ENCODE measurements at regions not wholly inside any gene's neighbourhood (a gene's known extent, or its start where the extent isn't known, plus 50 kb on each side); places are given as distances from the start of the nearest gene placed in this dataset.

DNA sequence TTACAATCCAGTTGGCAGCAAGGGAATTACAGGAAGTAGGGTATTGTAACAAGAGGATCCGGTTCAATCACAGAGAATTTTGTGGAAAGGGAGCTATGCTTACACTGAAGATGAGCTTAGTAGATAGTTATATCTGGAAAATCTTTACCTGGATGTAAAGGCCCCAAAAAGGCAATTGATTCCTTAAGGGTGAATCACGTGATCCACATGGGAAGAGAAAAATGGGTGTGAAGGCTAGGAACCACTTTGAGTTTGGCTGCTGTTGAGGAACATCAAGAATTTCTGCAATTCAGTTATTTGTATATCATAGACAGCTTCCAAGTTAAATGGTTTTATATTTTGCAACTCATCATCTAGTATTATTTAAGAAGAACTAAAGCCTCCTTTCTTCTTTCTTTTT lies 194.0 kb upstream of the ARHGAP24 start:
- no peaks in the 10 kb centered on the region for H3K36me3 ChIP-seq (ENCODE audit: insufficient read depth, low read length)
- no peak for FAIRE-seq
- no peaks in the 10 kb centered on the region for H3K79me2 ChIP-seq (ENCODE audit: insufficient read depth, low read length)
- no peaks in the 10 kb centered on the region for H4K20me1 ChIP-seq (ENCODE audit: insufficient read depth, low read length)
- DNase-seq (ENCODE audit: low read depth), result no peak
- H3K27me3 ChIP-seq (ENCODE audit: insufficient read depth, low read length), result no peaks in the 10 kb centered on the region
- TF ChIP-seq EZH2 (IDR thresholded peaks at IDR 0.05; ENCODE audit: insufficient read depth, low read length), result no peak
- TF ChIP-seq, protein P1, sequence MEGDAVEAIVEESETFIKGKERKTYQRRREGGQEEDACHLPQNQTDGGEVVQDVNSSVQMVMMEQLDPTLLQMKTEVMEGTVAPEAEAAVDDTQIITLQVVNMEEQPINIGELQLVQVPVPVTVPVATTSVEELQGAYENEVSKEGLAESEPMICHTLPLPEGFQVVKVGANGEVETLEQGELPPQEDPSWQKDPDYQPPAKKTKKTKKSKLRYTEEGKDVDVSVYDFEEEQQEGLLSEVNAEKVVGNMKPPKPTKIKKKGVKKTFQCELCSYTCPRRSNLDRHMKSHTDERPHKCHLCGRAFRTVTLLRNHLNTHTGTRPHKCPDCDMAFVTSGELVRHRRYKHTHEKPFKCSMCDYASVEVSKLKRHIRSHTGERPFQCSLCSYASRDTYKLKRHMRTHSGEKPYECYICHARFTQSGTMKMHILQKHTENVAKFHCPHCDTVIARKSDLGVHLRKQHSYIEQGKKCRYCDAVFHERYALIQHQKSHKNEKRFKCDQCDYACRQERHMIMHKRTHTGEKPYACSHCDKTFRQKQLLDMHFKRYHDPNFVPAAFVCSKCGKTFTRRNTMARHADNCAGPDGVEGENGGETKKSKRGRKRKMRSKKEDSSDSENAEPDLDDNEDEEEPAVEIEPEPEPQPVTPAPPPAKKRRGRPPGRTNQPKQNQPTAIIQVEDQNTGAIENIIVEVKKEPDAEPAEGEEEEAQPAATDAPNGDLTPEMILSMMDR (IDR thresholded peaks at IDR 0.05; ENCODE audit: insufficient read depth, low read depth, low read length), result no peak
- H3K27me3 Mint-ChIP-seq (ENCODE audit: low read depth, unreplicated experiment), result no peaks in the 10 kb centered on the region
- no peak overlapping the region for H3K4me3 ChIP-seq (ENCODE audit: insufficient read depth, low read depth, low read length)
- H3K4me2 ChIP-seq (ENCODE audit: low read length), result no peak overlapping the region
- no peaks in the 10 kb centered on the region for H3K36me3 Mint-ChIP-seq (ENCODE audit: low read depth, unreplicated experiment)
- no peaks in the 10 kb centered on the region for H3K9me3 ChIP-seq (ENCODE audit: insufficient read depth, low read depth, low read length)
- H3K4me1 Mint-ChIP-seq (ENCODE audit: low read depth, unreplicated experiment), result no peaks in the 10 kb centered on the region
- no peak overlapping the region for H3K27ac Mint-ChIP-seq (ENCODE audit: unreplicated experiment)
- H2AFZ ChIP-seq (ENCODE audit: low read depth, low read length), result no peak overlapping the region
- H3K4me1 ChIP-seq (ENCODE audit: insufficient read depth, low read length), result no peaks in the 10 kb centered on the region
- no peak overlapping the region for H3K27ac ChIP-seq (ENCODE audit: low read depth, low read length)
- H3K9me3 Mint-ChIP-seq (ENCODE audit: unreplicated experiment), result no peaks in the 10 kb centered on the region
- H3K9ac ChIP-seq (ENCODE audit: low read length), result no peak overlapping the region
- H3K4me3 Mint-ChIP-seq (ENCODE audit: unreplicated experiment), result no peak overlapping the region

DNA sequence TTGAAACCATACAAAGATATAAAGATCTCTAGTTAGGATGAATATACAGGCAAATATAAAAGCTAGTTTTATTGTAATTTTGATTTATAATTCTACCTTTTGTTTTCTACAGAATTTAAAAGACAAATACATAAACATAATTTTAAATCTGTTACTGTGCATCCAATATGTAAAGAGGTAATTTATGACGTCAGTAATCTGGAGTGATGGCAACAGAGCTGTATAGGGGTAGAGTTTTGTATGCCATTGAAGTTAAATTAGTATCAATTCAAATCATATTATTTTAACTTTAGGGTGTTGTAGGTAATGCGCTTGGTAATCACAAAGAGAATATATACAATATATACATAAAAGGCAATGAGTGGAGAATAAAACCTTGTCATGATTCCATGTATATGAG lies 183.7 kb upstream of the ARHGAP24 start:
- H3K27ac ChIP-seq (ENCODE audit: low read depth, low read length), result no peak overlapping the region
- no peaks in the 10 kb centered on the region for H4K20me1 ChIP-seq (ENCODE audit: insufficient read depth, low read length)
- no peak overlapping the region for H3K4me3 Mint-ChIP-seq (ENCODE audit: unreplicated experiment)
- no peak overlapping the region for H3K9ac ChIP-seq (ENCODE audit: low read length)
- no peaks in the 10 kb centered on the region for H3K36me3 Mint-ChIP-seq (ENCODE audit: low read depth, unreplicated experiment)
- FAIRE-seq (no peak), DNase-seq (ENCODE audit: low read depth) (no peak)
- no peak overlapping the region for H3K4me3 ChIP-seq (ENCODE audit: insufficient read depth, low read depth, low read length)
- H3K4me2 ChIP-seq (ENCODE audit: low read length), result no peak overlapping the region
- H3K4me1 Mint-ChIP-seq (ENCODE audit: low read depth, unreplicated experiment), result no peaks in the 10 kb centered on the region
- TF ChIP-seq EZH2 (IDR thresholded peaks at IDR 0.05; ENCODE audit: insufficient read depth, low read length), result no peak
- TF ChIP-seq, protein P1 (IDR thresholded peaks at IDR 0.05; ENCODE audit: insufficient read depth, low read depth, low read length), result no peak
- H3K27ac Mint-ChIP-seq (ENCODE audit: unreplicated experiment), result no peak overlapping the region
- H3K27me3 ChIP-seq (ENCODE audit: insufficient read depth, low read length), result no peaks in the 10 kb centered on the region
- no peaks in the 10 kb centered on the region for H3K4me1 ChIP-seq (ENCODE audit: insufficient read depth, low read length)
- no peaks in the 10 kb centered on the region for H3K79me2 ChIP-seq (ENCODE audit: insufficient read depth, low read length)
- H2AFZ ChIP-seq (ENCODE audit: low read depth, low read length), result no peak overlapping the region
- no peaks in the 10 kb centered on the region for H3K9me3 ChIP-seq (ENCODE audit: insufficient read depth, low read depth, low read length)
- peaks cover 3% of the 10 kb centered on the region for H3K9me3 Mint-ChIP-seq (ENCODE audit: unreplicated experiment)
- H3K27me3 Mint-ChIP-seq (ENCODE audit: low read depth, unreplicated experiment), result no peaks in the 10 kb centered on the region
- no peaks in the 10 kb centered on the region for H3K36me3 ChIP-seq (ENCODE audit: insufficient read depth, low read length)

DNA sequence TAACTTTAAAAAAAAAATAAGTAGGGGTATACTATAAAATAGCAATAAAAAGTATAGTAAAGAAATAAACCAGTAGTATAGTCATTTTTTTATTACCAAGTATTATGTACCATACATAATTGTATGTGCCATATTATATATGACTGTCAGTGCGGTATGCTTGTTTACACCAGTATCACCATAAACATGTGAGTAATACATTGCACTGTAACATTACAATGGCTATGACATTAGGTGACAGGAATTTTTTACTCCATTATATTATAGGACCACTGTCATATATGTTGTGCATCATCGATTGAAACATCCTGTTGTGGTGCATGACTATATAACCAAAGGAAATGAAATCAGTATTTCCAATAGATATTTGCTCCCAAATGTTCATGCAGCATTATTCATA lies 176.9 kb upstream of the ARHGAP24 start:
- no peaks in the 10 kb centered on the region for H3K79me2 ChIP-seq (ENCODE audit: insufficient read depth, low read length)
- H3K4me1 Mint-ChIP-seq (ENCODE audit: low read depth, unreplicated experiment), result no peaks in the 10 kb centered on the region
- no peak overlapping the region for H3K4me2 ChIP-seq (ENCODE audit: low read length)
- no peak for DNase-seq (ENCODE audit: low read depth)
- no peaks in the 10 kb centered on the region for H4K20me1 ChIP-seq (ENCODE audit: insufficient read depth, low read length)
- H2AFZ ChIP-seq (ENCODE audit: low read depth, low read length), result no peak overlapping the region
- no peak overlapping the region for H3K4me3 Mint-ChIP-seq (ENCODE audit: unreplicated experiment)
- H3K27me3 ChIP-seq (ENCODE audit: insufficient read depth, low read length), result no peaks in the 10 kb centered on the region
- no peaks in the 10 kb centered on the region for H3K36me3 Mint-ChIP-seq (ENCODE audit: low read depth, unreplicated experiment)
- H3K27ac ChIP-seq (ENCODE audit: low read depth, low read length), result no peak overlapping the region
- H3K27ac Mint-ChIP-seq (ENCODE audit: unreplicated experiment), result no peak overlapping the region
- H3K4me3 ChIP-seq (ENCODE audit: insufficient read depth, low read depth, low read length), result no peak overlapping the region
- H3K9me3 Mint-ChIP-seq (ENCODE audit: unreplicated experiment), result no peaks in the 10 kb centered on the region
- no peak overlapping the region for H3K9ac ChIP-seq (ENCODE audit: low read length)
- TF ChIP-seq, protein P1 (IDR thresholded peaks at IDR 0.05; ENCODE audit: insufficient read depth, low read depth, low read length), result no peak
- no peak for TF ChIP-seq EZH2 (IDR thresholded peaks at IDR 0.05; ENCODE audit: insufficient read depth, low read length)
- no peaks in the 10 kb centered on the region for H3K9me3 ChIP-seq (ENCODE audit: insufficient read depth, low read depth, low read length)
- no peak for FAIRE-seq
- no peaks in the 10 kb centered on the region for H3K27me3 Mint-ChIP-seq (ENCODE audit: low read depth, unreplicated experiment)
- no peaks in the 10 kb centered on the region for H3K36me3 ChIP-seq (ENCODE audit: insufficient read depth, low read length)
- H3K4me1 ChIP-seq (ENCODE audit: insufficient read depth, low read length), result no peaks in the 10 kb centered on the region
